ENCODE measurements at regions not wholly inside any gene's neighbourhood (a gene's known extent, or its start where the extent isn't known, plus 50 kb on each side); places are given as distances from the start of the nearest gene placed in this dataset.

GRCh38 chr17:34098699-34099098 lies 156.4 kb upstream of the CCL2 start:
- Histone ChIP-seq H3K9me3 (ENCODE audit: control insufficient read depth, insufficient read depth, low read length) (no peaks in the 10 kb centered on the region), H3K27ac (ENCODE audit: low read depth, low read length) (no peak overlapping the region), H3K27me3 (ENCODE audit: control insufficient read depth, insufficient read depth, low read length) (no peaks in the 10 kb centered on the region), H3K4me3 (ENCODE audit: low read depth, low read length) (no peak overlapping the region), H3K36me3 (ENCODE audit: control insufficient read depth, insufficient read depth, low read length) (no peaks in the 10 kb centered on the region), H3K4me1 (ENCODE audit: control insufficient read depth, insufficient read depth, low read length) (no peaks in the 10 kb centered on the region)
- 80% methylated on average over 4 of the region's 5 CpGs for WGBS (ENCODE audit: insufficient coverage)
- DNase-seq (ENCODE audit: low read depth in 4 of 6, low spot score in 6 of 6): no peak

- Histone ChIP-seq H3K27ac (ENCODE audit: low read depth, low read length) (no peak overlapping the region), H3K4me3 (ENCODE audit: low read depth, low read length) (no peak overlapping the region), H3K9me3 (ENCODE audit: control insufficient read depth, insufficient read depth, low read length) (no peaks in the 10 kb centered on the region), H3K27me3 (ENCODE audit: control insufficient read depth, insufficient read depth, low read length) (no peaks in the 10 kb centered on the region), H3K36me3 (ENCODE audit: control insufficient read depth, insufficient read depth, low read length) (no peaks in the 10 kb centered on the region), H3K4me1 (ENCODE audit: control insufficient read depth, insufficient read depth, low read length) (no peaks in the 10 kb centered on the region)
- DNase-seq (ENCODE audit: low read depth in 4 of 6, low spot score in 6 of 6): peak in 2 of 6 donors; percentile 24 to 48
- 36% methylated on average over 5 of the region's 8 CpGs for WGBS (ENCODE audit: insufficient coverage)
These were observed 155.1 kb upstream of the CCL2 start for GRCh38 chr17:34099859-34100515.

GRCh38 chr17:34107019-34107418 lies 148.1 kb upstream of the CCL2 start:
- H3K27me3 ChIP-seq (ENCODE audit: control insufficient read depth, insufficient read depth, low read length): no peaks in the 10 kb centered on the region
- H3K27ac ChIP-seq (ENCODE audit: low read depth, low read length): no peak overlapping the region
- 75% methylated on average over 1 of the region's 2 CpGs for WGBS (ENCODE audit: insufficient coverage)
- no peak overlapping the region for H3K4me3 ChIP-seq (ENCODE audit: low read depth, low read length)
- H3K9me3 ChIP-seq (ENCODE audit: control insufficient read depth, insufficient read depth, low read length): no peaks in the 10 kb centered on the region
- H3K4me1 ChIP-seq (ENCODE audit: control insufficient read depth, insufficient read depth, low read length): peaks cover 4% of the 10 kb centered on the region
- no peak for DNase-seq (ENCODE audit: low read depth in 4 of 6, low spot score in 6 of 6)
- H3K36me3 ChIP-seq (ENCODE audit: control insufficient read depth, insufficient read depth, low read length): no peaks in the 10 kb centered on the region

DNA sequence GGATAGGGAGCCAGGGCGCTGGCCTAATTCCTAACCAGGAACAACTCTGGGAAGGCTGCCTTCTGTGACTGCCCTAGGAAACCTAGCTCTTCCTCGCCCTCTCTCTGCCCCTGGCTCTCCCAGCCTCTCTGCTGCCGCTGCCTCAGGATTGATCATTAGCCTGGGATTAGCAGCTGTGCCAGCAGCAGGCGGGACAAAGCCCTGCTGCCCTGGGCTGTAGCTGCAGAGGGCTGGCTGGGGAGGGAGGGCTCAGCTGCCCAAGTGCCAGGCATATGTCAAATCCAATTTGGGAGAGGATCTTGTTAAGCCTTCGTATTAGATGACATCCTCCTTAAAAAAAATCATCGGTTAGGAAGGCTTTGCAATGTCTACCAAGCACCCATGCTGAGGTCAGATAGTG lies 144.8 kb upstream of the CCL2 start:
- Histone ChIP-seq H3K27ac (ENCODE audit: low read depth, low read length) (no peak overlapping the region), H3K9me3 (ENCODE audit: control insufficient read depth, insufficient read depth, low read length) (no peaks in the 10 kb centered on the region), H3K36me3 (ENCODE audit: control insufficient read depth, insufficient read depth, low read length) (no peaks in the 10 kb centered on the region), H3K27me3 (ENCODE audit: control insufficient read depth, insufficient read depth, low read length) (no peaks in the 10 kb centered on the region), H3K4me1 (ENCODE audit: control insufficient read depth, insufficient read depth, low read length) (peaks cover 4% of the 10 kb centered on the region), H3K4me3 (ENCODE audit: low read depth, low read length) (no peak overlapping the region)
- peak in 3 of 6 donors; percentile 5 to 63 (median 54) for DNase-seq (ENCODE audit: low read depth in 4 of 6, low spot score in 6 of 6)
- WGBS (ENCODE audit: insufficient coverage): 32% methylated on average over 4 of the region's 6 CpGs

DNA sequence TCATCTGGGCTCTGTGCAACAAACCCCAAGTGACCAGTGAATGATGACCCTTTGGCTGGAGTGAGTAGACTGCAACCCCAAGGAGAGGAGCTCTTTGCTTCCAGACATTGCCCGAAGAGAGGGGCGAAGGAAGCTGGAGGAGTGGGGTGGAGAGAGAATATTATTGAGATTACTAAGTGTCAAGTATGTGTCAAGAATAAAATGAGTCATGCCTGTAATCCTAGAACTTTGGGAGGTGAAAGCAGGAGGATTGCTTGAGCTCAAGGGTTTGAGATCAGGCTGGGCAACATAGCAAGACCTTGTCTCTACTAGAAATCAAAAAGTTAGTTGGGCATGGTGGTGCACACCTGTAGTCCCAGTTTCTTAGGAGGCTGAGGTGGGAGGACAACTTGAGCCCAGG lies 142.0 kb upstream of the CCL2 start:
- H3K9me3 ChIP-seq (ENCODE audit: control insufficient read depth, insufficient read depth, low read length): no peaks in the 10 kb centered on the region
- H3K27me3 ChIP-seq (ENCODE audit: control insufficient read depth, insufficient read depth, low read length): no peaks in the 10 kb centered on the region
- H3K4me1 ChIP-seq (ENCODE audit: control insufficient read depth, insufficient read depth, low read length): peaks cover 4% of the 10 kb centered on the region
- 100% methylated on average over 2 of the region's 2 CpGs for WGBS (ENCODE audit: insufficient coverage)
- DNase-seq (ENCODE audit: low read depth in 4 of 6, low spot score in 6 of 6): no peak
- H3K4me3 ChIP-seq (ENCODE audit: low read depth, low read length): no peak overlapping the region
- no peaks in the 10 kb centered on the region for H3K36me3 ChIP-seq (ENCODE audit: control insufficient read depth, insufficient read depth, low read length)
- H3K27ac ChIP-seq (ENCODE audit: low read depth, low read length): no peak overlapping the region

GRCh38 chr17:34114174-34114573 lies 140.9 kb upstream of the CCL2 start:
- Histone ChIP-seq H3K27me3 (ENCODE audit: control insufficient read depth, insufficient read depth, low read length) (no peaks in the 10 kb centered on the region), H3K4me1 (ENCODE audit: control insufficient read depth, insufficient read depth, low read length) (peaks cover 4% of the 10 kb centered on the region), H3K36me3 (ENCODE audit: control insufficient read depth, insufficient read depth, low read length) (no peaks in the 10 kb centered on the region), H3K27ac (ENCODE audit: low read depth, low read length) (no peak overlapping the region), H3K9me3 (ENCODE audit: control insufficient read depth, insufficient read depth, low read length) (no peaks in the 10 kb centered on the region), H3K4me3 (ENCODE audit: low read depth, low read length) (no peak overlapping the region)
- no peak for DNase-seq (ENCODE audit: low read depth in 4 of 6, low spot score in 6 of 6)

DNA sequence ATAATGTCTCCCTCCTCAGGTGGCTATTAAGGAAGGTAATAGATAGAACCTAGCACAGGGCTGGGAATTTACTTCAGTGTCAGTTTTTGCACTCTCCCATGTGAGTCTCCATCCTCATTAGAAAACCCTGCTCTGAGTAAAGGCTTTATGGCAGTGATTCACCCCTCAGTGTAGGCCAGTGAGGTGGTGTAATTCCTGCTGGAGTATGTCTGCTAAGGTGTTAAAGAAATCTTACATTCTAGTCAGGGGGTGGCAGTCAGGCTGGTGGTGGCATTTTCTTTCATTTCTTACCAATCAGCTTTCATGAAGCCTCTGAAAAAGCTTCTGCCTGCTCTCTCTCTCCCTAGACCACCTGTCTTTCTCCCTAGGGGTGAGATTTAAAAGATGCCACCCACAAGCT lies 138.8 kb upstream of the CCL2 start:
- no peak for DNase-seq (ENCODE audit: low read depth in 4 of 6, low spot score in 6 of 6)
- Histone ChIP-seq H3K27me3 (ENCODE audit: control insufficient read depth, insufficient read depth, low read length) (no peaks in the 10 kb centered on the region), H3K4me3 (ENCODE audit: low read depth, low read length) (no peak overlapping the region), H3K36me3 (ENCODE audit: control insufficient read depth, insufficient read depth, low read length) (no peaks in the 10 kb centered on the region), H3K9me3 (ENCODE audit: control insufficient read depth, insufficient read depth, low read length) (no peaks in the 10 kb centered on the region), H3K27ac (ENCODE audit: low read depth, low read length) (no peak overlapping the region), H3K4me1 (ENCODE audit: control insufficient read depth, insufficient read depth, low read length) (no peaks in the 10 kb centered on the region)

GRCh38 chr17:34117332-34117731 lies 137.8 kb upstream of the CCL2 start:
- no peaks in the 10 kb centered on the region for H3K4me1 ChIP-seq (ENCODE audit: control insufficient read depth, insufficient read depth, low read length)
- H3K27me3 ChIP-seq (ENCODE audit: control insufficient read depth, insufficient read depth, low read length): no peaks in the 10 kb centered on the region
- H3K36me3 ChIP-seq (ENCODE audit: control insufficient read depth, insufficient read depth, low read length): no peaks in the 10 kb centered on the region
- no peak for DNase-seq (ENCODE audit: low read depth in 4 of 6, low spot score in 6 of 6)
- no peak overlapping the region for H3K4me3 ChIP-seq (ENCODE audit: low read depth, low read length)
- no peak overlapping the region for H3K27ac ChIP-seq (ENCODE audit: low read depth, low read length)
- 84% methylated on average over 3 of the region's 3 CpGs for WGBS (ENCODE audit: insufficient coverage)
- H3K9me3 ChIP-seq (ENCODE audit: control insufficient read depth, insufficient read depth, low read length): no peaks in the 10 kb centered on the region

DNA sequence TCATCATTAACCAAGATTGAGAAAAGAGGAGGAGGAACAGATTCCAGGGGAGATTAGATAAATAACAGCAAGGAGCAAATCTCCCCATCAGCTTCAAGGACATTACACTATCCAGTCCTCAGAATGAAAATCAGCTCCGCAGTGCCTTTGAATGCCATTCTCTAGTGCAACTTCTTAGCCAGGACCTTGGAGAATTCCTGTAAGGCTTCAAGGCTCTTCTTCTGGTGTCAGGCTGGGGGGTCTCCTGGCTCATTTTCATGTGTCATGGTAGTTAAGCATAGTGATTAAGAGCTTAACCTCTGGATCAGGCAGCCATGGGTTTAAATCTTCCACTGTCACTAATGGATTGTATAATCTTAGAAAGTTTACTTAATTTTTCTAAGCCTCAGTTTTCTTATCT lies 137.3 kb upstream of the CCL2 start:
- H3K9me3 ChIP-seq (ENCODE audit: control insufficient read depth, insufficient read depth, low read length): no peaks in the 10 kb centered on the region
- no peaks in the 10 kb centered on the region for H3K36me3 ChIP-seq (ENCODE audit: control insufficient read depth, insufficient read depth, low read length)
- H3K4me3 ChIP-seq (ENCODE audit: low read depth, low read length): no peak overlapping the region
- no peaks in the 10 kb centered on the region for H3K4me1 ChIP-seq (ENCODE audit: control insufficient read depth, insufficient read depth, low read length)
- H3K27me3 ChIP-seq (ENCODE audit: control insufficient read depth, insufficient read depth, low read length): no peaks in the 10 kb centered on the region
- no CpG with 5 or more reads among the region's 1 CpG for WGBS (ENCODE audit: insufficient coverage)
- H3K27ac ChIP-seq (ENCODE audit: low read depth, low read length): no peak overlapping the region
- no peak for DNase-seq (ENCODE audit: low read depth in 4 of 6, low spot score in 6 of 6)

GRCh38 chr17:34118564-34118963 lies 136.5 kb upstream of the CCL2 start:
- no peaks in the 10 kb centered on the region for H3K27me3 ChIP-seq (ENCODE audit: control insufficient read depth, insufficient read depth, low read length)
- 72% methylated on average over 3 of the region's 3 CpGs for WGBS (ENCODE audit: insufficient coverage)
- H3K9me3 ChIP-seq (ENCODE audit: control insufficient read depth, insufficient read depth, low read length): no peaks in the 10 kb centered on the region
- DNase-seq (ENCODE audit: low read depth in 4 of 6, low spot score in 6 of 6): no peak
- H3K27ac ChIP-seq (ENCODE audit: low read depth, low read length): no peak overlapping the region
- H3K4me1 ChIP-seq (ENCODE audit: control insufficient read depth, insufficient read depth, low read length): no peaks in the 10 kb centered on the region
- H3K36me3 ChIP-seq (ENCODE audit: control insufficient read depth, insufficient read depth, low read length): no peaks in the 10 kb centered on the region
- H3K4me3 ChIP-seq (ENCODE audit: low read depth, low read length): no peak overlapping the region
